Heart left ventricle (tissue), 13 donors: ENCODE measurements at regions not wholly inside any gene's neighbourhood (a gene's known extent, or its start where the extent isn't known, plus 50 kb on each side); places are given as distances from the start of the nearest gene placed in this dataset.

ENCODE experiments used
- CTCF ChIP-seq, 12 donors: fragments of 200-600 bp; sonication (generic) in 4 of 12; IDR thresholded peaks; one replicate each; pipeline versions ENCODE4 v1.5.0 to v1.8.0; 2018 to 2022; ENCODE audit warnings: antibody characterized with exemption in 12 of 12, mild to moderate bottlenecking in 5 of 12
- POLR2A ChIP-seq, 2 donors: fragments of 450-650 bp; IDR thresholded peaks; one replicate each; pipeline ENCODE4 v1.6.1; 2017; ENCODE audit warnings: antibody characterized with exemption in 2 of 2, mild to moderate bottlenecking in 2 of 2, moderate library complexity in 2 of 2
- donor health status: ischemic (EF 13 %, LVEDD 7.1; RV severe dilation, severe dysfunction).
- donor health status: DM: no; HTN: yes; CAD: no.
- donor health status: DM: no; HTN: no; CAD: no.
- donor health status: ischemic (EF 25% LVEDD 6.9; RV normal size, moderate dysfunction).
- donor health status: ischemic (EF 25% LVEDD 5.7; RV mildly dilated, moderate dysfunction).
- donor health status: ischemic (EF 35%, LVEDD 5.7; RV mildly dilated, moderate dysfunction).
- donor health status: nonischemic (EF 11% LVEDD 7.7; RV severe dilation, severe dysfunction).
- donor health status: DM: yes; HTN: yes; CAD: no.
- donor health status: PGD.
- donor health status: ischemic (EF 29% LVEDD 5.4; RV normal size, mild dysfunction).
- donor health status: nonischemic (EF 23%, LVEDD 6.1; RV moderate dilation, normal function).

- no peak for TF ChIP-seq CTCF (IDR thresholded peaks at IDR 0.05)
- TF ChIP-seq POLR2A (IDR thresholded peaks at IDR 0.05): no peak
Measured at GRCh38 chr2:147420517-147420916, 424.3 kb upstream of the ACVR2A start.
